Adipocyte (in vitro differentiated cells): ENCODE measurements at regions not wholly inside any gene's neighbourhood (a gene's known extent, or its start where the extent isn't known, plus 50 kb on each side); places are given as distances from the start of the nearest gene placed in this dataset.

Source experiments
- DNase-seq: peaks from one replicate; pipeline ENCODE4 v3.0.0-alpha.2; 2015; ENCODE audit warnings: low read depth
- H3K27me3 ChIP-seq: replicated peaks from 2 replicates; pipeline ENCODE4 v1.7.0; 2013; ENCODE audit warnings: mild to moderate bottlenecking, low read length, moderate library complexity; ENCODE audit not compliant: control insufficient read depth, insufficient read depth
- H3K36me3 ChIP-seq: 2 replicates; pipeline ENCODE4 v1.7.0; 2013; ENCODE audit warnings: low read length, mild to moderate bottlenecking, moderate library complexity; ENCODE audit not compliant: control insufficient read depth, insufficient read depth, severe bottlenecking
- H3K4me1 ChIP-seq: 2 replicates; pipeline ENCODE4 v1.7.0; 2013; ENCODE audit warnings: mild to moderate bottlenecking, low read length, moderate library complexity; ENCODE audit not compliant: control insufficient read depth, insufficient read depth
- H3K4me3 ChIP-seq: 2 replicates; pipeline ENCODE4 v1.7.0; 2013; ENCODE audit warnings: mild to moderate bottlenecking, low read length, moderate library complexity
- H3K9ac ChIP-seq: 2 replicates; pipeline ENCODE4 v1.7.0; 2013; ENCODE audit warnings: mild to moderate bottlenecking, low read length, moderate library complexity
- H3K9me3 ChIP-seq: 2 replicates; pipeline ENCODE4 v1.7.0; 2013; ENCODE audit warnings: mild to moderate bottlenecking, low read length, moderate library complexity; ENCODE audit not compliant: control insufficient read depth

- H3K36me3 ChIP-seq = no peaks in the 10 kb centered on the region
- H3K9ac ChIP-seq = no peak overlapping the region
- no peaks in the 10 kb centered on the region for H3K27me3 ChIP-seq
- H3K4me1 ChIP-seq = no peaks in the 10 kb centered on the region
- no peaks in the 10 kb centered on the region for H3K9me3 ChIP-seq
- DNase-seq = no peak
- H3K4me3 ChIP-seq = no peak overlapping the region
Observed at GRCh38 chr10:128723631-128724205, 597.5 kb upstream of the MKI67 start.

GRCh38 chr10:128725531-128725930 lies 599.3 kb upstream of the MKI67 start:
- no peaks in the 10 kb centered on the region for H3K9me3 ChIP-seq
- no peak for DNase-seq
- no peaks in the 10 kb centered on the region for H3K36me3 ChIP-seq
- no peaks in the 10 kb centered on the region for H3K4me1 ChIP-seq
- H3K27me3 ChIP-seq = no peaks in the 10 kb centered on the region
- no peak overlapping the region for H3K4me3 ChIP-seq
- no peak overlapping the region for H3K9ac ChIP-seq

- Histone ChIP-seq H3K27me3 (no peaks in the 10 kb centered on the region), H3K4me1 (no peaks in the 10 kb centered on the region), H3K4me3 (no peak overlapping the region), H3K9ac (no peak overlapping the region), H3K9me3 (no peaks in the 10 kb centered on the region), H3K36me3 (no peaks in the 10 kb centered on the region)
- DNase-seq = no peak
Observed at GRCh38 chr10:128727114-128727513, 600.9 kb upstream of the MKI67 start.

GRCh38 chr10:128729910-128730420 lies 603.7 kb upstream of the MKI67 start:
- no peaks in the 10 kb centered on the region for H3K36me3 ChIP-seq
- no peak for DNase-seq
- no peak overlapping the region for H3K9ac ChIP-seq
- no peaks in the 10 kb centered on the region for H3K4me1 ChIP-seq
- no peak overlapping the region for H3K4me3 ChIP-seq
- H3K9me3 ChIP-seq = no peaks in the 10 kb centered on the region
- H3K27me3 ChIP-seq = no peaks in the 10 kb centered on the region

GRCh38 chr10:128730922-128731321 lies 604.7 kb upstream of the MKI67 start:
- Histone ChIP-seq H3K9ac (no peak overlapping the region), H3K4me1 (no peaks in the 10 kb centered on the region), H3K9me3 (no peaks in the 10 kb centered on the region), H3K27me3 (no peaks in the 10 kb centered on the region), H3K4me3 (no peak overlapping the region), H3K36me3 (no peaks in the 10 kb centered on the region)
- no peak for DNase-seq

GRCh38 chr10:128734161-128734560 lies 607.9 kb upstream of the MKI67 start:
- Histone ChIP-seq H3K9me3 (no peaks in the 10 kb centered on the region), H3K9ac (no peak overlapping the region), H3K4me1 (no peaks in the 10 kb centered on the region), H3K4me3 (no peak overlapping the region), H3K36me3 (no peaks in the 10 kb centered on the region), H3K27me3 (peaks cover 7% of the 10 kb centered on the region)
- DNase-seq = no peak

- H3K9ac ChIP-seq = no peak overlapping the region
- peaks cover 9% of the 10 kb centered on the region for H3K27me3 ChIP-seq
- H3K4me3 ChIP-seq = no peak overlapping the region
- H3K9me3 ChIP-seq = no peaks in the 10 kb centered on the region
- DNase-seq = no peak
- H3K36me3 ChIP-seq = no peaks in the 10 kb centered on the region
- H3K4me1 ChIP-seq = no peaks in the 10 kb centered on the region
Observed at GRCh38 chr10:128734734-128735133, 608.5 kb upstream of the MKI67 start.

- Histone ChIP-seq H3K4me1 (no peaks in the 10 kb centered on the region), H3K36me3 (no peaks in the 10 kb centered on the region), H3K9ac (no peak overlapping the region), H3K4me3 (no peak overlapping the region), H3K9me3 (no peaks in the 10 kb centered on the region), H3K27me3 (peaks cover 9% of the 10 kb centered on the region)
- no peak for DNase-seq
Observed at GRCh38 chr10:128735996-128736395, 609.8 kb upstream of the MKI67 start.

GRCh38 chr10:128738386-128738915 lies 612.2 kb upstream of the MKI67 start:
- Histone ChIP-seq H3K27me3 (peaks cover 9% of the 10 kb centered on the region), H3K4me3 (no peak overlapping the region), H3K36me3 (no peaks in the 10 kb centered on the region), H3K9ac (no peak overlapping the region), H3K9me3 (no peaks in the 10 kb centered on the region), H3K4me1 (no peaks in the 10 kb centered on the region)
- no peak for DNase-seq

GRCh38 chr10:128739930-128740329 lies 613.7 kb upstream of the MKI67 start:
- H3K9ac ChIP-seq = no peak overlapping the region
- H3K4me3 ChIP-seq = no peak overlapping the region
- peaks cover 9% of the 10 kb centered on the region for H3K27me3 ChIP-seq
- H3K9me3 ChIP-seq = no peaks in the 10 kb centered on the region
- no peaks in the 10 kb centered on the region for H3K36me3 ChIP-seq
- H3K4me1 ChIP-seq = no peaks in the 10 kb centered on the region
- DNase-seq = no peak

- Histone ChIP-seq H3K4me3 (no peak overlapping the region), H3K4me1 (no peaks in the 10 kb centered on the region), H3K36me3 (no peaks in the 10 kb centered on the region), H3K27me3 (peaks cover 9% of the 10 kb centered on the region), H3K9me3 (no peaks in the 10 kb centered on the region), H3K9ac (no peak overlapping the region)
- DNase-seq = no peak
Observed at GRCh38 chr10:128741180-128741579, 615.0 kb upstream of the MKI67 start.

- Histone ChIP-seq H3K9me3 (no peaks in the 10 kb centered on the region), H3K4me3 (no peak overlapping the region)
- DNase-seq = no peak
Observed at GRCh38 chr10:128741680-128742079, 615.5 kb upstream of the MKI67 start.

More at GRCh38 chr10:128741680-128742079, 615.5 kb upstream of the MKI67 start:
- Histone ChIP-seq H3K27me3 (peaks cover 4% of the 10 kb centered on the region), H3K4me1 (no peaks in the 10 kb centered on the region), H3K36me3 (no peaks in the 10 kb centered on the region), H3K9ac (no peak overlapping the region)
